C4-2B (cell line): ENCODE measurements at regions not wholly inside any gene's neighbourhood (a gene's known extent, or its start where the extent isn't known, plus 50 kb on each side); places are given as distances from the start of the nearest gene placed in this dataset.

Experiments
- H3K27ac ChIP-seq: fragments of 450-650 bp; 2 replicates; pipeline ENCODE4 v1.5.1; 2017
- ZFX ChIP-seq: fragments of 450-650 bp; IDR thresholded peaks from 2 replicates; pipeline ENCODE4 v1.6.1; 2017
- TF ChIP-seq, protein P1 (sequence below): fragments of 450-650 bp; conservative IDR thresholded peaks from 2 replicates; pipeline ENCODE4 v1.5.1; 2017; ENCODE audit warnings: mild to moderate bottlenecking

- no peak overlapping the region for H3K27ac ChIP-seq
- no peak for TF ChIP-seq ZFX
- TF ChIP-seq, protein P1, sequence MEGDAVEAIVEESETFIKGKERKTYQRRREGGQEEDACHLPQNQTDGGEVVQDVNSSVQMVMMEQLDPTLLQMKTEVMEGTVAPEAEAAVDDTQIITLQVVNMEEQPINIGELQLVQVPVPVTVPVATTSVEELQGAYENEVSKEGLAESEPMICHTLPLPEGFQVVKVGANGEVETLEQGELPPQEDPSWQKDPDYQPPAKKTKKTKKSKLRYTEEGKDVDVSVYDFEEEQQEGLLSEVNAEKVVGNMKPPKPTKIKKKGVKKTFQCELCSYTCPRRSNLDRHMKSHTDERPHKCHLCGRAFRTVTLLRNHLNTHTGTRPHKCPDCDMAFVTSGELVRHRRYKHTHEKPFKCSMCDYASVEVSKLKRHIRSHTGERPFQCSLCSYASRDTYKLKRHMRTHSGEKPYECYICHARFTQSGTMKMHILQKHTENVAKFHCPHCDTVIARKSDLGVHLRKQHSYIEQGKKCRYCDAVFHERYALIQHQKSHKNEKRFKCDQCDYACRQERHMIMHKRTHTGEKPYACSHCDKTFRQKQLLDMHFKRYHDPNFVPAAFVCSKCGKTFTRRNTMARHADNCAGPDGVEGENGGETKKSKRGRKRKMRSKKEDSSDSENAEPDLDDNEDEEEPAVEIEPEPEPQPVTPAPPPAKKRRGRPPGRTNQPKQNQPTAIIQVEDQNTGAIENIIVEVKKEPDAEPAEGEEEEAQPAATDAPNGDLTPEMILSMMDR, result no peak
Observed at GRCh38 chr5:3424946-3425345, 170.7 kb upstream of the IRX1 start.

DNA sequence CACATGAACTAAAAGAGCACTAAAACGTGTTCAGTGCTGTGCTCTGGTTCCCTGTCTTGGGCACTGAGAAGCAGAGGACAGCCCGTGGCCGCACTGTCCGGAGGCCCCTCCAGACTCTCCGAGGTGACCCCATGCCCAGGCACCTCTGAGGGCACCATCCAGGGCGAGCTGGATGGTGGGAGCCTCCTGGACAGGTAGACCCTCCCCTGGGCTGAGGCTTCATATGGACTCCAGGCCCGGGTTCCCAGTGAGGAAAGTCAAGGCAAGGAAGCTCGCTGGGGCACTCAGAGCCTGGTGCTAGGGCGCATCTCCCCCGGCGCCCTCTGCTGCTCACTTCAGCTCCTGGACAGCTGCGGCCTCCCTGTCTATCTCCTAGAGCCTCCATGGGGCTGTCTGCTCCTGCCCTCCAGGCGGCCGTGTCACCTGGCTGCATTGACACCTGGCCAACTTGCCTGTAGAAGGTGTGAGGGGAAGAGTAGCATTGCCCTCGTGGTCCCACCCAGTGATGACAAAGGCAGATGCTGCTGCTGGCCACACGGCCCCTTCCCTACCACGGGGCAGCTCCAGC lies 178.2 kb upstream of the IRX1 start:
- no peak for TF ChIP-seq ZFX
- TF ChIP-seq, protein P1, result peak; percentile 21
- no peak overlapping the region for H3K27ac ChIP-seq

DNA sequence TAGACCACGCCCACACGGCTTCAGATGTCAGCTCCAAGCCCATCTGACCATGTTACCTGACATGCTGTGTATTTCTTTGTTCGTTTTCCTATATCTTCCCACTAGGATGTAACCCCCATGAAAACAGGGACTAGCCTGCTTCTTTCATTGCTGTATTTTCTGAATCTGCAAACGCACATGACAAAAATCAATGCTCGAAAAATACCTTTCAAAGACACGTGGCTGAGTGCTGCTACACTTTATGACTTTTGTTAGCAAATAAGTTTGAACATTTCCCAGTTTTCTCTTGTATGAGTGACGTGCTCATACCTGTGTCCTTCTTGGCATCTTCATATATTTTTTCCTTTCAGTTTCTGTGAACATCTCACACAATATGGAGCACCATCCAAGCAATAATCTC lies 181.3 kb upstream of the IRX1 start:
- no peak overlapping the region for H3K27ac ChIP-seq
- TF ChIP-seq, protein P1, result no peak
- no peak for TF ChIP-seq ZFX

DNA sequence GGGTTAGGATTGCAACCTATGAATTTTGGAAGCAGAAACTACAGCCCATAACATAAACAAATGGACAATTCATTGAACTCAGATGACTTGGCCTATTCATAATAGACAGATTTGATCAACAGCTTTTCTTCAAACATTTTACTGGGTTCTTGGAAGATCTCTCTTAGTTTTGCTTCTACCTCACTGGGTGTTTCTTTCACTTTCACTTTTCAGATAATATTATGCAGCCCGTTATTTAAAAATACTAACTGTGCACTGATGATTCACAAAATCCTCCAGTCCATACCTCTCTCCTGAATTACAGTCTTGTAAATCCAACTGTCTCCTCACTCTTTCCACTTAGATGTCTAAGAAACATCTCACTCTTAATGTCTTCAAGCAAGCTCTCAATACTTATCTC lies 183.5 kb upstream of the IRX1 start:
- TF ChIP-seq, protein P1, result no peak
- TF ChIP-seq ZFX, result no peak
- no peak overlapping the region for H3K27ac ChIP-seq

- TF ChIP-seq, protein P1, result no peak
- TF ChIP-seq ZFX, result no peak
- H3K27ac ChIP-seq, result no peak overlapping the region
Observed at GRCh38 chr5:3411363-3411762, 184.3 kb upstream of the IRX1 start.

DNA sequence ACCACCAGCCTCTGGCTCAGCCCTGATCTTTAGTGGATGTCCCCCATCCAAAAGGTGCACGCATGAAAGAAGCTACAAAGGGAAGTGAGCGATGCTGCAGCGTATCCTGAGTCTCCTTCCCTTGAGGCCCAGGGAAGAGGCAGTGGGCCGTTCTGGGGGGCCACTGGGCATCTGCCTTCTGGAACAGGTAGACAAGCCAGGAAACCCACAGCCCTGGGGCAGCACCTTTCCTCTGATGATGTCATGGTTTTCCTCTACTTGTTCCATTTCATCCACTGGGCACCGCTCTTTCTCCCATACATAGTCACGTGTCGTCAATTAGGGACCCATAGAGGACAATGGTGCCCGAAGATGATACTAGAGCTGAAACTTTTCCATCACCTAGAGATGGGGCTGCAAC lies 194.0 kb upstream of the IRX1 start:
- no peak overlapping the region for H3K27ac ChIP-seq
- no peak for TF ChIP-seq ZFX

DNA sequence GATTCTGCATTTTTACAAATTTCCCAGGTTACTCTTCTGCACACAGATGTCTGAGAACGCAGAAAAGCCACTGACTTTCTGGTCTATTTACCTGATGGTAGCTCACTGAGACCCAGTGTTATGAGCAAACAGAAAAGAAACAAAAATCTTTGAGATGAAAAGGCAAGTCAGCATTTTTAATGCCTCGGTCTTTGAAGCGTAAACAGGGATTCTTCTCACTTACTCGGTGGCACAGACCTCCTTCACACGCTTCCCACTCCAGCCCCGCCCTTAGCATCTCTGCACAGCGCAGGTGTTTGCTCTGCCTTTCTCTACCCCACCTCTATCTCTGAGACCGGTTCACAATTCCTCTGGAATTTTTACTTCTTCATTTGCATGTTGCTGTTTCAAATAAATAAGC lies 195.0 kb upstream of the IRX1 start:
- H3K27ac ChIP-seq, result no peak overlapping the region
- TF ChIP-seq, protein P1, result no peak
- TF ChIP-seq ZFX, result no peak

DNA sequence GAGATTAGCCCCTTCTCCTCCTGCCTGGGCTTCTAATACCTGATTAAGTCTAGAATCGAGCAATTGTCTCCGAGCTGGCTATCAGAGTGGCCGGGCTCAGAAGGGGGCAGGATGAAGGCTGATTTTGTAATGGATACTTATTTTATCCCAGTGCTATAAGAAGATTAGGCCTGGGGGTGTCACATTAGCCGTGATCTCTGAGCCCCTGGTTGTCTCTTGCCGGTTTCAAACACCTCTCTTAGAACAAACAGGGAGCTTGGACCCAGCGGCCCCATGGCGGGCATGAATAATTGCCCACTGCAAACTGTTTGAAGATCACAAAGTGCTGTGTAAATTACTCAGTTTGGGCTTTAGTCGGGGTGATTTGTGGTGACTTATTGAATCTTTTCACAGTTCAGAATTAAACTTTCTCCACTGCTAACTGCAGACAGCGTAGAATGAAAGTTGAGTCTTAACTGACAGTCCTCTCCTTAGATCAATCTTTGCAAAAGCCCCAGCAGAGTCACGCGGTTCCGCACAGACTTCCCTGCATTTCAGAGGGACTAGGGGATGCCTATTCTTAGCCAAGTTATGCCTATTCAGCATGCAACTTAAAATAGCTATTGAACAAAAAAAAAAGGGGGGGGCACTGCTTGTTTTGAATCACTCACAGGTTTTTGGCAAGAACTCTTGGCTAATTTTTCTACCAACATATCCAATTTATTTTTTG lies 200.6 kb upstream of the IRX1 start:
- no peak for TF ChIP-seq ZFX
- TF ChIP-seq, protein P1, result no peak
- no peak overlapping the region for H3K27ac ChIP-seq
